Esophagus squamous epithelium (tissue), 4 donors: ENCODE measurements at regions not wholly inside any gene's neighbourhood (a gene's known extent, or its start where the extent isn't known, plus 50 kb on each side); places are given as distances from the start of the nearest gene placed in this dataset.
A peak's percentile ranks its signal among the peaks of the same experiment; 100 is the strongest.

Experiments
- POLR2A ChIP-seq, 4 donors: fragments of 450-650 bp; IDR thresholded peaks; one replicate each; pipeline ENCODE4 v1.6.1; 2017; ENCODE audit warnings: antibody characterized with exemption in 4 of 4, mild to moderate bottlenecking in 4 of 4, moderate library complexity in 3 of 4
- TF ChIP-seq, protein P1 (sequence below), 6 experiments: fragments of 450-650 bp in 4 of 6; fragments of 200-600 bp in 2 of 6; sonication (generic) in 2 of 6; IDR thresholded peaks; one replicate each; pipeline ENCODE4 v1.5.1; 2016 to 2019; ENCODE audit warnings: antibody characterized with exemption in 6 of 6, mild to moderate bottlenecking in 4 of 6, moderate library complexity in 4 of 6

DNA sequence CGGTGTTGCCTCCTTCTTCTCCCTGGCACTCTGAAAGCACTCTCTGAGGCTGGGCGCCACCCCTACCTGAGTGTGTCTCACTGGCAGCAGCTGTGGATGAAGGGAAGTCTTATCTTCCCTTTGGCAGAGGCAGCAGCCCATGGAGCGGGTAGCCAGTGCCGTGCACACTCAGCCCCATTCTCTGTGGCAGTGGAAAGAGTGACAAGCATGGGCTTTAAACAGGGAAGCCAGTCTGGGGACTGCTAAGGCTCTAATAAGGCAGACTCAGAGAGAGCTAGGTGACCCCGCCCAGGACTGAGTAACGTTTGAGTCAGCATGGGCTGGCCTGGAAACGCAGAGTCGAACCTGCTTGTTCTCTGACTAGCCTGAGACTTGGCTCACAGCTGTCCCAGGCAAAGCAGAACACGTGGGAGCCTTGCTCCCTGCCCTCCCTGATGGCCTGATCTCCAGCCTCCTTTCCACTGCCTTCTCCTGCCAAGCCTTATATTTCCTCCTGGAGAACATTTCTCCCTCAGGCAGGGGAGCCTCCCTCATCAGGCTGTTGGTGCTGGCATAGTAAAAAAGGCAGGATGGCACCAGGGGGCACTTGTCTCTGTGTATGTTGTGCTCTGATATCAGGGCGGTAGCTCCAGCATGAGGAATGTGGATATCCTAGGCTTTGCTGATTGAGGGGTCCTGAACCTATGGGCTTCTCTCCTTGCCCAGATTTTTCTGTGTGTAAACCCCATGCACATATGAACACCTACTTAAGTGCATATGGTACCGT, 93.9 kb upstream of the LGALSL start:
- TF ChIP-seq POLR2A (IDR thresholded peaks at IDR 0.05), result peak in 2 of 4 donors; percentile 36 to 44
- TF ChIP-seq, protein P1, sequence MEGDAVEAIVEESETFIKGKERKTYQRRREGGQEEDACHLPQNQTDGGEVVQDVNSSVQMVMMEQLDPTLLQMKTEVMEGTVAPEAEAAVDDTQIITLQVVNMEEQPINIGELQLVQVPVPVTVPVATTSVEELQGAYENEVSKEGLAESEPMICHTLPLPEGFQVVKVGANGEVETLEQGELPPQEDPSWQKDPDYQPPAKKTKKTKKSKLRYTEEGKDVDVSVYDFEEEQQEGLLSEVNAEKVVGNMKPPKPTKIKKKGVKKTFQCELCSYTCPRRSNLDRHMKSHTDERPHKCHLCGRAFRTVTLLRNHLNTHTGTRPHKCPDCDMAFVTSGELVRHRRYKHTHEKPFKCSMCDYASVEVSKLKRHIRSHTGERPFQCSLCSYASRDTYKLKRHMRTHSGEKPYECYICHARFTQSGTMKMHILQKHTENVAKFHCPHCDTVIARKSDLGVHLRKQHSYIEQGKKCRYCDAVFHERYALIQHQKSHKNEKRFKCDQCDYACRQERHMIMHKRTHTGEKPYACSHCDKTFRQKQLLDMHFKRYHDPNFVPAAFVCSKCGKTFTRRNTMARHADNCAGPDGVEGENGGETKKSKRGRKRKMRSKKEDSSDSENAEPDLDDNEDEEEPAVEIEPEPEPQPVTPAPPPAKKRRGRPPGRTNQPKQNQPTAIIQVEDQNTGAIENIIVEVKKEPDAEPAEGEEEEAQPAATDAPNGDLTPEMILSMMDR (IDR thresholded peaks at IDR 0.05), result peak in 2 of 6 experiments; percentile 6 to 35
